ENCODE measurements at regions not wholly inside any gene's neighbourhood (a gene's known extent, or its start where the extent isn't known, plus 50 kb on each side); places are given as distances from the start of the nearest gene placed in this dataset.

DNA sequence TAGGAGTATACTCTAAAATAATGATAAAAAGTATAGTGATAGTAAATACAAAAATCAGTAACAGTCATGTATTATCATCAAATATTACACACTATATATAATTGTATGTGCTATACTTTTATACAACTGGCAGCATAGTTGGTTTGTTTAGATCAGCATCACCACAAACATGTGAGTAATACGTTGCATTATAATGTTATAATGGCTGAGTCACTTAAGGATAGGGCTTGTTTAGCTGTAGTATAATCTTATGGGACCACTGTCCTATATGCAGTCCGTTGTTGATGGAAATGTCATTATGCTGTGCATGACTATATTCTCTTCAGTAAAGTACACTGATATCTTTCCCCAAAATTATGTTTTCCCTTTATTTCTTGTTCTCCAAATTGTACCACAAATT, 92.8 kb downstream of the LYPLAL1 start:
- Histone ChIP-seq H3K36me3 (ENCODE audit: control insufficient read depth, insufficient read depth, low read length) (no peaks in the 10 kb centered on the region), H3K4me3 (ENCODE audit: low read depth, low read length) (no peak overlapping the region), H3K27me3 (ENCODE audit: control insufficient read depth, insufficient read depth, low read length) (no peaks in the 10 kb centered on the region)
- peak; percentile 40 for DNase-seq (ENCODE audit: low read depth)
- no peak for FAIRE-seq
- TF ChIP-seq, protein P1, sequence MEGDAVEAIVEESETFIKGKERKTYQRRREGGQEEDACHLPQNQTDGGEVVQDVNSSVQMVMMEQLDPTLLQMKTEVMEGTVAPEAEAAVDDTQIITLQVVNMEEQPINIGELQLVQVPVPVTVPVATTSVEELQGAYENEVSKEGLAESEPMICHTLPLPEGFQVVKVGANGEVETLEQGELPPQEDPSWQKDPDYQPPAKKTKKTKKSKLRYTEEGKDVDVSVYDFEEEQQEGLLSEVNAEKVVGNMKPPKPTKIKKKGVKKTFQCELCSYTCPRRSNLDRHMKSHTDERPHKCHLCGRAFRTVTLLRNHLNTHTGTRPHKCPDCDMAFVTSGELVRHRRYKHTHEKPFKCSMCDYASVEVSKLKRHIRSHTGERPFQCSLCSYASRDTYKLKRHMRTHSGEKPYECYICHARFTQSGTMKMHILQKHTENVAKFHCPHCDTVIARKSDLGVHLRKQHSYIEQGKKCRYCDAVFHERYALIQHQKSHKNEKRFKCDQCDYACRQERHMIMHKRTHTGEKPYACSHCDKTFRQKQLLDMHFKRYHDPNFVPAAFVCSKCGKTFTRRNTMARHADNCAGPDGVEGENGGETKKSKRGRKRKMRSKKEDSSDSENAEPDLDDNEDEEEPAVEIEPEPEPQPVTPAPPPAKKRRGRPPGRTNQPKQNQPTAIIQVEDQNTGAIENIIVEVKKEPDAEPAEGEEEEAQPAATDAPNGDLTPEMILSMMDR (IDR thresholded peaks at IDR 0.05; ENCODE audit: insufficient read depth, low read length, severe bottlenecking), result no peak

DNA sequence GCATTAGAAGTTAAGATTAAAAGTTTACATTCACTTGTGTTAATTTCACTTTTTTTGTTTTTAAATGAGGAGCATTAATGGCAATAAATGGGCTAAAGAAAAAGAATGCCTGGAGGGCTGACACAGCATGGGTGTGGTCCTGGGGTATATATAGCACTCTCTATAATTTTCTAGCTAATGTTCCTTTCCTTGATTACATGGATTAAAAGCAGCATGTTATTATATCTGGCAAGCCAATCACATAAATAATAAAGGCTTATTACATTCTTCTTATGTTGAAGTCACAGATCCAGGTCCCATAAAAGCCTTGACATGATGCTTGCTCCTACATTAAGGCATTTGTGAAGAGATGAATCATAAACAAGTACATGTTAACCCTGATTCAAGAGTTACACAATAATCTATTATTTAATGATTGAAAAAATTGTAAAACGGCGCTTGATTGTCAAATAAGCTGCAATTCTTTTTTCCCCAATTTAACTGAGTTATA, 91.4 kb downstream of the LYPLAL1 start:
- no peak overlapping the region for H3K4me3 ChIP-seq (ENCODE audit: low read depth, low read length)
- FAIRE-seq (no peak), DNase-seq (ENCODE audit: low read depth) (peak; percentile 20)
- no peaks in the 10 kb centered on the region for H3K36me3 ChIP-seq (ENCODE audit: control insufficient read depth, insufficient read depth, low read length)
- no peaks in the 10 kb centered on the region for H3K27me3 ChIP-seq (ENCODE audit: control insufficient read depth, insufficient read depth, low read length)
- TF ChIP-seq, protein P1 (IDR thresholded peaks at IDR 0.05; ENCODE audit: insufficient read depth, low read length, severe bottlenecking), result no peak

DNA sequence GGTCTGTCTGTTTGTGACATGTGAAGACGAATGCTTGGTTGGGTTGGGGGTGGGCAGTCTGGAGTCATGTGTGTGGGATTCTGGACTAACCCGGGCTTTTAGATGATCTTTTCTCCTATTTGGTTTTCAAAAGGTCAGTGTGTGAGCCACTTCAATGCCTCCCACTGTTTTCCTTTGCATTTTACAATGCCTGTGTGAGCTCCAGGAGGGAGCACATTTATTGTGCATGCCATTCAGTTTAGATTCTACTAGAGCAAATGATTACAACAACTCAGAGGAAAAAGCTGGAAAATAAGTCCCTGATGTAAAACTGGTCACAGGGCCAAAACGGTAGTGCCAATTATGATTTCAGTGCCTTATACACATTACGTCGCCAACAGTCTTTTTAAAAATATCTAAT, 90.9 kb downstream of the LYPLAL1 start:
- Histone ChIP-seq H3K27me3 (ENCODE audit: control insufficient read depth, insufficient read depth, low read length) (no peaks in the 10 kb centered on the region), H3K4me3 (ENCODE audit: low read depth, low read length) (no peak overlapping the region), H3K36me3 (ENCODE audit: control insufficient read depth, insufficient read depth, low read length) (no peaks in the 10 kb centered on the region)
- no peak for FAIRE-seq
- TF ChIP-seq, protein P1 (IDR thresholded peaks at IDR 0.05; ENCODE audit: insufficient read depth, low read length, severe bottlenecking), result no peak
- no peak for DNase-seq (ENCODE audit: low read depth)
